DND-41 (cell line): ENCODE measurements at regions not wholly inside any gene's neighbourhood (a gene's known extent, or its start where the extent isn't known, plus 50 kb on each side); places are given as distances from the start of the nearest gene placed in this dataset.
A peak's percentile ranks its signal among the peaks of the same experiment; 100 is the strongest.

ENCODE experiments used
- ATAC-seq: fragments of 200-7000 bp; cut with Tn5 transposase; 3 replicates; pipeline ENCODE4 v1.9.1; 2021; ENCODE audit warnings: low read depth; ENCODE audit not compliant: insufficient read depth
- DNase-seq: peaks from one replicate; pipeline ENCODE4 v3.0.0-alpha.2; 2020
- H2AFZ ChIP-seq: 2 replicates; pipeline ENCODE4 v1.6.0; 2012; ENCODE audit warnings: low read depth, low read length
- H3K27ac ChIP-seq: 2 replicates; pipeline ENCODE4 v1.5.1; 2012; ENCODE audit warnings: low read length, inconsistent platforms
- H3K27me3 ChIP-seq: fragments of 200-600 bp; sonication (generic); 2 replicates; pipeline ENCODE4 v1.6.0; 2012; ENCODE audit warnings: low read length, mild to moderate bottlenecking, inconsistent platforms; ENCODE audit not compliant: insufficient read depth, poor library complexity
- H3K36me3 ChIP-seq: 2 replicates; pipeline ENCODE4 v1.5.1; 2012; ENCODE audit warnings: low read length, inconsistent platforms; ENCODE audit not compliant: insufficient read depth
- H3K4me1 ChIP-seq: 2 replicates; pipeline ENCODE4 v1.5.1; 2012; ENCODE audit warnings: mild to moderate bottlenecking, low read length; ENCODE audit not compliant: insufficient read depth
- H3K4me2 ChIP-seq: 2 replicates; pipeline ENCODE4 v1.6.0; 2012; ENCODE audit warnings: mild to moderate bottlenecking, moderate library complexity, low read length, inconsistent platforms; ENCODE audit not compliant: insufficient read depth
- H3K4me3 ChIP-seq, 2 experiments: fragments of 200-600 bp in 1 of 2; shearing (Covaris generic) in 1 of 2; 2 replicates each; pipeline ENCODE4 v1.5.1; 2012 to 2016; ENCODE audit warnings: inconsistent platforms in 2 of 2, low read length in 2 of 2, mild to moderate bottlenecking in 2 of 2, low read depth in 1 of 2, moderate library complexity in 1 of 2
- H3K79me2 ChIP-seq: 2 replicates; pipeline ENCODE4 v1.6.0; 2012; ENCODE audit warnings: low read length, inconsistent platforms; ENCODE audit not compliant: insufficient read depth
- H3K9ac ChIP-seq: 2 replicates; pipeline ENCODE4 v1.6.0; 2012; ENCODE audit warnings: low read depth, mild to moderate bottlenecking, inconsistent platforms, low read length, moderate library complexity
- H3K9me3 ChIP-seq: 2 replicates; pipeline ENCODE4 v1.5.1; 2012; ENCODE audit warnings: low read length, moderate library complexity, mild to moderate bottlenecking, inconsistent platforms; ENCODE audit not compliant: insufficient read depth, severe bottlenecking
- H4K20me1 ChIP-seq: 2 replicates; pipeline ENCODE4 v1.6.0; 2012; ENCODE audit warnings: low read length; ENCODE audit not compliant: insufficient read depth
- CTCF ChIP-seq: IDR thresholded peaks from 2 replicates; pipeline ENCODE4 v1.5.1; 2012; ENCODE audit warnings: borderline replicate concordance, low read length, moderate library complexity, mild to moderate bottlenecking; ENCODE audit not compliant: poor library complexity, severe bottlenecking; ENCODE audit errors: extremely low read depth
- EZH2 ChIP-seq: IDR thresholded peaks from 3 replicates; pipeline ENCODE4 v1.6.1; 2012; ENCODE audit warnings: borderline replicate concordance, low read depth, mild to moderate bottlenecking, moderate library complexity, low read length, inconsistent platforms; ENCODE audit not compliant: severe bottlenecking

- H4K20me1 ChIP-seq: no peaks in the 10 kb centered on the region
- H3K27me3 ChIP-seq: no peaks in the 10 kb centered on the region
- no peak overlapping the region for H3K4me2 ChIP-seq
- H3K4me3 ChIP-seq: no peak overlapping the region
- H3K79me2 ChIP-seq: no peaks in the 10 kb centered on the region
- no peaks in the 10 kb centered on the region for H3K36me3 ChIP-seq
- H3K4me1 ChIP-seq: no peaks in the 10 kb centered on the region
- no peaks in the 10 kb centered on the region for H3K9me3 ChIP-seq
- TF ChIP-seq CTCF: no peak
- TF ChIP-seq EZH2: no peak
- no peak for ATAC-seq
- no peak overlapping the region for H2AFZ ChIP-seq
- DNase-seq: no peak
- H3K9ac ChIP-seq: no peak overlapping the region
- H3K27ac ChIP-seq: no peak overlapping the region
These were observed 556.8 kb upstream of the ARGLU1 start for GRCh38 chr13:107124730-107125129.

- Histone ChIP-seq H4K20me1 (no peaks in the 10 kb centered on the region), H3K36me3 (no peaks in the 10 kb centered on the region), H3K27ac (no peak overlapping the region), H3K9ac (no peak overlapping the region), H3K4me2 (no peak overlapping the region), H3K4me1 (no peaks in the 10 kb centered on the region), H3K4me3 (no peak overlapping the region), H3K9me3 (no peaks in the 10 kb centered on the region), H2AFZ (no peak overlapping the region), H3K27me3 (no peaks in the 10 kb centered on the region), H3K79me2 (no peaks in the 10 kb centered on the region)
- no peak for ATAC-seq
- peak; percentile 61 for TF ChIP-seq CTCF
- no peak for TF ChIP-seq EZH2
- no peak for DNase-seq
These were observed 556.3 kb upstream of the ARGLU1 start for GRCh38 chr13:107124129-107124718.

- Histone ChIP-seq H3K27me3 (peaks cover 3% of the 10 kb centered on the region), H4K20me1 (no peaks in the 10 kb centered on the region), H3K27ac (no peak overlapping the region), H3K9ac (no peak overlapping the region), H3K4me3 (no peak overlapping the region), H2AFZ (no peak overlapping the region), H3K4me2 (no peak overlapping the region), H3K9me3 (peaks cover 3% of the 10 kb centered on the region), H3K4me1 (no peaks in the 10 kb centered on the region), H3K36me3 (no peaks in the 10 kb centered on the region), H3K79me2 (no peaks in the 10 kb centered on the region)
- no peak for DNase-seq
- TF ChIP-seq EZH2 (no peak), CTCF (no peak)
- ATAC-seq: no peak
These were observed 553.9 kb upstream of the ARGLU1 start for GRCh38 chr13:107121793-107122192.
